SK-N-SH (cell line): ENCODE measurements at regions not wholly inside any gene's neighbourhood (a gene's known extent, or its start where the extent isn't known, plus 50 kb on each side); places are given as distances from the start of the nearest gene placed in this dataset.

Experiments used
- CTCF ChIP-seq: fragments of 200-600 bp; sonication (generic); IDR thresholded peaks from 2 replicates; pipeline ENCODE4 v1.6.1; 2017; ENCODE audit warnings: antibody characterized with exemption, mild to moderate bottlenecking, moderate library complexity
- FOXM1 ChIP-seq: IDR thresholded peaks from 2 replicates; pipeline ENCODE4 v1.4.0; 2012; ENCODE audit warnings: low read depth, mild to moderate bottlenecking
- GATA2 ChIP-seq: sonication (generic); formaldehyde crosslinking; IDR thresholded peaks from 2 replicates; pipeline ENCODE4 v1.5.0; 2020; ENCODE audit warnings: mild to moderate bottlenecking, missing genetic modification reagents
- MAX ChIP-seq: IDR thresholded peaks from 2 replicates; pipeline ENCODE4 v1.4.0; 2012; ENCODE audit warnings: low read depth
- MEF2A ChIP-seq: IDR thresholded peaks from 2 replicates; pipeline ENCODE4 v1.4.0; 2012; ENCODE audit warnings: low read depth, borderline replicate concordance
- POLR2AphosphoS5 ChIP-seq: IDR thresholded peaks from 2 replicates; pipeline ENCODE4 v1.6.1; 2012; ENCODE audit warnings: low read depth, low read length
- RFX5 ChIP-seq: IDR thresholded peaks from 2 replicates; pipeline ENCODE4 v1.6.1; 2012; ENCODE audit warnings: mild to moderate bottlenecking, improper control_type of control experiment, low read length
- SIN3A ChIP-seq: IDR thresholded peaks from 2 replicates; pipeline ENCODE4 v1.6.1; 2012; ENCODE audit warnings: low read depth, mild to moderate bottlenecking, low read length, moderate library complexity, borderline replicate concordance
- USF2 ChIP-seq: fragments of 150-350 bp; IDR thresholded peaks from 2 replicates; pipeline ENCODE4 v1.6.1; 2017; ENCODE audit warnings: antibody characterized with exemption, low read length, low read depth, borderline replicate concordance
- ZBTB33 ChIP-seq: IDR thresholded peaks from 2 replicates; pipeline ENCODE4 v1.4.0; 2012; ENCODE audit warnings: low read depth, borderline replicate concordance
- TF ChIP-seq, protein P1 (sequence below): IDR thresholded peaks from 2 replicates; pipeline ENCODE4 v1.6.1; 2012; ENCODE audit warnings: mild to moderate bottlenecking, low read depth, low read length, moderate library complexity

GRCh38 chr22:23401910-23402274 is 178.2 kb downstream of the IGLL1 start:
- TF ChIP-seq POLR2AphosphoS5 (no peak), RFX5 (no peak), CTCF (no peak), SIN3A (no peak), ZBTB33 (no peak), FOXM1 (no peak), USF2 (no peak), MAX (no peak), GATA2 (no peak), MEF2A (no peak)
- TF ChIP-seq, protein P1, sequence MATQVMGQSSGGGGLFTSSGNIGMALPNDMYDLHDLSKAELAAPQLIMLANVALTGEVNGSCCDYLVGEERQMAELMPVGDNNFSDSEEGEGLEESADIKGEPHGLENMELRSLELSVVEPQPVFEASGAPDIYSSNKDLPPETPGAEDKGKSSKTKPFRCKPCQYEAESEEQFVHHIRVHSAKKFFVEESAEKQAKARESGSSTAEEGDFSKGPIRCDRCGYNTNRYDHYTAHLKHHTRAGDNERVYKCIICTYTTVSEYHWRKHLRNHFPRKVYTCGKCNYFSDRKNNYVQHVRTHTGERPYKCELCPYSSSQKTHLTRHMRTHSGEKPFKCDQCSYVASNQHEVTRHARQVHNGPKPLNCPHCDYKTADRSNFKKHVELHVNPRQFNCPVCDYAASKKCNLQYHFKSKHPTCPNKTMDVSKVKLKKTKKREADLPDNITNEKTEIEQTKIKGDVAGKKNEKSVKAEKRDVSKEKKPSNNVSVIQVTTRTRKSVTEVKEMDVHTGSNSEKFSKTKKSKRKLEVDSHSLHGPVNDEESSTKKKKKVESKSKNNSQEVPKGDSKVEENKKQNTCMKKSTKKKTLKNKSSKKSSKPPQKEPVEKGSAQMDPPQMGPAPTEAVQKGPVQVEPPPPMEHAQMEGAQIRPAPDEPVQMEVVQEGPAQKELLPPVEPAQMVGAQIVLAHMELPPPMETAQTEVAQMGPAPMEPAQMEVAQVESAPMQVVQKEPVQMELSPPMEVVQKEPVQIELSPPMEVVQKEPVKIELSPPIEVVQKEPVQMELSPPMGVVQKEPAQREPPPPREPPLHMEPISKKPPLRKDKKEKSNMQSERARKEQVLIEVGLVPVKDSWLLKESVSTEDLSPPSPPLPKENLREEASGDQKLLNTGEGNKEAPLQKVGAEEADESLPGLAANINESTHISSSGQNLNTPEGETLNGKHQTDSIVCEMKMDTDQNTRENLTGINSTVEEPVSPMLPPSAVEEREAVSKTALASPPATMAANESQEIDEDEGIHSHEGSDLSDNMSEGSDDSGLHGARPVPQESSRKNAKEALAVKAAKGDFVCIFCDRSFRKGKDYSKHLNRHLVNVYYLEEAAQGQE = no peak
